OCI-LY7 (cell line): ENCODE measurements at regions not wholly inside any gene's neighbourhood (a gene's known extent, or its start where the extent isn't known, plus 50 kb on each side); places are given as distances from the start of the nearest gene placed in this dataset.

ENCODE experiments used
- BruUV-seq: library from RNA; stranded (reverse); fragments of 400-500 nt; replicated peaks from 2 replicates; lab custom pipeline; 2021; lab: Mats Ljungman, UMichigan
- CTCF ChIA-PET: fragments of 300-600 bp; sonication (Branson Sonifier 250); formaldehyde crosslinking; loops from one replicate; lab custom pipeline; 2022; ENCODE audit warnings: antibody characterized with exemption; ENCODE audit not compliant: unreplicated experiment; lab: Charles Lee
- POLR2A ChIA-PET: fragments of 300-600 bp; sonication (Branson Sonifier 250); formaldehyde crosslinking; loops from one replicate; lab custom pipeline; 2022; ENCODE audit warnings: antibody characterized with exemption; lab: Charles Lee
- DNase-seq: peaks from one replicate; pipeline ENCODE4 v3.0.0-alpha.2; 2015; ENCODE audit warnings: low spot score
- H2AFZ ChIP-seq: fragments of 200-600 bp; sonication (generic), shearing (Covaris generic); 2 replicates; pipeline ENCODE4 v1.6.1; 2014; ENCODE audit warnings: mild to moderate bottlenecking, antibody characterized with exemption, low read length, moderate library complexity
- H3K27ac ChIP-seq: fragments of 200-600 bp; sonication (generic); 2 replicates; pipeline ENCODE4 v1.5.1; 2014; ENCODE audit warnings: mixed run types, low read depth, mild to moderate bottlenecking, moderate library complexity, low read length, inconsistent platforms; ENCODE audit not compliant: poor library complexity, severe bottlenecking
- H3K36me3 ChIP-seq: fragments of 200-600 bp; sonication (generic); 2 replicates; pipeline ENCODE4 v1.6.1; 2014; ENCODE audit warnings: mild to moderate bottlenecking, antibody characterized with exemption, low read length, moderate library complexity, mixed read lengths; ENCODE audit not compliant: insufficient read depth
- H3K4me1 ChIP-seq: fragments of 200-600 bp; sonication (generic); 2 replicates; pipeline ENCODE4 v1.5.1; 2014; ENCODE audit warnings: mild to moderate bottlenecking, low read length; ENCODE audit not compliant: insufficient read depth, poor library complexity, severe bottlenecking
- H3K4me2 ChIP-seq: fragments of 200-600 bp; sonication (generic); 2 replicates; pipeline ENCODE4 v1.6.1; 2014; ENCODE audit warnings: mild to moderate bottlenecking, low read length
- H3K4me3 ChIP-seq: fragments of 200-600 bp; sonication (generic); 2 replicates; pipeline ENCODE4 v1.5.1; 2014; ENCODE audit warnings: mild to moderate bottlenecking, low read depth, low read length; ENCODE audit not compliant: poor library complexity, severe bottlenecking
- H3K79me2 ChIP-seq: fragments of 200-600 bp; sonication (generic); 2 replicates; pipeline ENCODE4 v1.6.1; 2016; ENCODE audit warnings: low read depth, mild to moderate bottlenecking, low read length, moderate library complexity, mixed read lengths; ENCODE audit not compliant: insufficient read depth
- H3K9me2 ChIP-seq: fragments of 200-600 bp; sonication (generic); 2 replicates; pipeline ENCODE4 v1.6.1; 2016; ENCODE audit warnings: mild to moderate bottlenecking, low read length, mixed read lengths; ENCODE audit not compliant: insufficient read depth
- H3K9me3 ChIP-seq: fragments of 200-600 bp; sonication (generic); 2 replicates; pipeline ENCODE4 v1.6.1; 2014; ENCODE audit warnings: mild to moderate bottlenecking, mixed run types, low read length, mixed read lengths
- H4K20me1 ChIP-seq: fragments of 200-600 bp; sonication (generic); 2 replicates; pipeline ENCODE4 v1.6.1; 2014; ENCODE audit warnings: mild to moderate bottlenecking, antibody characterized with exemption, low read length, moderate library complexity, mixed read lengths; ENCODE audit not compliant: insufficient read depth
- EZH2phosphoT487 ChIP-seq: fragments of 200-600 bp; sonication (generic); IDR thresholded peaks from 2 replicates; pipeline ENCODE4 v1.6.1; 2018; ENCODE audit warnings: low read depth, borderline replicate concordance, mild to moderate bottlenecking, mixed run types, antibody characterized with exemption, low read length, moderate library complexity, mixed read lengths
- intact Hi-C: fragments of 100-400 bp; cut with micrococcal nuclease; formaldehyde crosslinking; loops from one replicate; pipeline ENCODE4 v1.10.0; 2022; ENCODE audit not compliant: unreplicated experiment
- TF ChIP-seq, protein P1 (sequence below): fragments of 200-600 bp; sonication (generic); conservative IDR thresholded peaks from 2 replicates; pipeline ENCODE4 v1.5.1; 2014; ENCODE audit warnings: mild to moderate bottlenecking, antibody characterized with exemption, low read length, moderate library complexity, mixed read lengths

DNA sequence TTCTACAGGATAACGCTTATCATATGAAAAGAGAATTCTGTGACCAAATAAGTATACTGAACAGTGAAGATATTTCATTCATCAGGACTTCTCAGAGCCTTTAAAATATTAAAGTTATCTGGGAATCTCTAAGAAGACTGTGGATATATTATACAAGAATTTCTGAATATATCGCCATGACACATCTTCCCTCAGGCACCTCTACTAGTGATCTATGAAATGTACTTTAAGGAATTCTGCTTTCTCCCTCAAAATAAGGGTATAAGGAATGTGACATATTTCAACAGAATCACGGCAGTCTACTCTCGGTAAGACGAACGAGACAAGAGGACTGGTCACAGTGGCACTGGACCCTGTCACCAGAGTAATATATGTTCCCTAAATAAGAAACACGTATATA is 504.2 kb upstream of the PHF14 start:
- DNase-seq = no peak
- TF ChIP-seq EZH2phosphoT487 = no peak
- TF ChIP-seq, protein P1, sequence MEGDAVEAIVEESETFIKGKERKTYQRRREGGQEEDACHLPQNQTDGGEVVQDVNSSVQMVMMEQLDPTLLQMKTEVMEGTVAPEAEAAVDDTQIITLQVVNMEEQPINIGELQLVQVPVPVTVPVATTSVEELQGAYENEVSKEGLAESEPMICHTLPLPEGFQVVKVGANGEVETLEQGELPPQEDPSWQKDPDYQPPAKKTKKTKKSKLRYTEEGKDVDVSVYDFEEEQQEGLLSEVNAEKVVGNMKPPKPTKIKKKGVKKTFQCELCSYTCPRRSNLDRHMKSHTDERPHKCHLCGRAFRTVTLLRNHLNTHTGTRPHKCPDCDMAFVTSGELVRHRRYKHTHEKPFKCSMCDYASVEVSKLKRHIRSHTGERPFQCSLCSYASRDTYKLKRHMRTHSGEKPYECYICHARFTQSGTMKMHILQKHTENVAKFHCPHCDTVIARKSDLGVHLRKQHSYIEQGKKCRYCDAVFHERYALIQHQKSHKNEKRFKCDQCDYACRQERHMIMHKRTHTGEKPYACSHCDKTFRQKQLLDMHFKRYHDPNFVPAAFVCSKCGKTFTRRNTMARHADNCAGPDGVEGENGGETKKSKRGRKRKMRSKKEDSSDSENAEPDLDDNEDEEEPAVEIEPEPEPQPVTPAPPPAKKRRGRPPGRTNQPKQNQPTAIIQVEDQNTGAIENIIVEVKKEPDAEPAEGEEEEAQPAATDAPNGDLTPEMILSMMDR = no peak
- ChIA-PET CTCF (no interaction called here), POLR2A (no interaction called here)
- intact Hi-C loops = no loop called here
- H3K9me3 ChIP-seq = no peaks in the 10 kb centered on the region
- no peak overlapping the region for H3K4me3 ChIP-seq
- H3K9me2 ChIP-seq = no peaks in the 10 kb centered on the region
- no peaks in the 10 kb centered on the region for H3K36me3 ChIP-seq
- H3K79me2 ChIP-seq = no peaks in the 10 kb centered on the region
- no peaks in the 10 kb centered on the region for H4K20me1 ChIP-seq
- no peak overlapping the region for H3K4me2 ChIP-seq
- no peaks in the 10 kb centered on the region for H3K4me1 ChIP-seq
- H2AFZ ChIP-seq = no peak overlapping the region
- no TSS peak for BruUV-seq
- no peak overlapping the region for H3K27ac ChIP-seq

DNA sequence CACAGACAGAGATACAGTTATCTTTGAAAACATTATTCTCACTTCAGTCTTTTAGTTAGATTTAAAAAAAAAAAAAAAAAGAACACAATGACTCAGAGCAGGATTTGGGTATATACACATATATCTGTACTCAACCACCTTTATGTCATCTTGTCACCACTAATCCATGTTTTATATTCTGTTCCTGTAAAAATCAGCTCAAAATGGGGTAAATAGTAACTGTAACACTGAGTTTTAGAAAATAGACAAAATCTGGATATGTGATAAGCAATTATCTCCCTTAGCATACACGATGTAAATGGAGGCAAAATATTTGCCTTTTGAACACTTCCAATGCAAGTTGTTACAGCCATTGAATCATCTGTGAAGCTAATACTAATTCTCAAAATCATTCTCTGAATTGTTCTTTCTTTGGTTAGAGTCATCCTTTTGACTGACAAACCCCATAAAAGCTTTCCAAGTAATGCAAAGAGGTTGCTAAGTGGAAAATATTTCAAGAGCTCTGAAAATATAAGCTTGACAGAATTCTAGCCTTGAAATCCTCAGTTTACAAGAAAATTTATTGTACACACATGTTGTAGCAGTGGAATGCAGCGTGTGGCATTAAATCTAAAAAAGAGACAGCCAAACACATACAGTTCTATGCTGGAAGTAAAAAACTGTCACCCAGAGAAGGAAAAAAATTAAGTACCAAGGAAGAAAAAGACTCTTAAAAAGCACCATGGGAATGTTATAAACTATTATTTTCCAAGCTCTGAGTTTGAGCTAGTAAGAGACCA is 502.2 kb upstream of the PHF14 start:
- Histone ChIP-seq H3K4me1 (no peaks in the 10 kb centered on the region), H3K9me2 (no peaks in the 10 kb centered on the region), H4K20me1 (no peaks in the 10 kb centered on the region), H3K27ac (no peak overlapping the region), H2AFZ (no peak overlapping the region), H3K4me3 (no peak overlapping the region), H3K79me2 (no peaks in the 10 kb centered on the region), H3K36me3 (no peaks in the 10 kb centered on the region), H3K4me2 (no peak overlapping the region), H3K9me3 (no peaks in the 10 kb centered on the region)
- intact Hi-C loops = no loop called here
- BruUV-seq = no TSS peak
- ChIA-PET POLR2A (interaction anchor here (0.6 to 1.2 kb wide), 3 partner anchors 20 to 1178 kb away, joined by 3 read pairs; no protein-coding TSS in a partner anchor), CTCF (no interaction called here)
- TF ChIP-seq, protein P1 = no peak
- TF ChIP-seq EZH2phosphoT487 = no peak
- DNase-seq = no peak

DNA sequence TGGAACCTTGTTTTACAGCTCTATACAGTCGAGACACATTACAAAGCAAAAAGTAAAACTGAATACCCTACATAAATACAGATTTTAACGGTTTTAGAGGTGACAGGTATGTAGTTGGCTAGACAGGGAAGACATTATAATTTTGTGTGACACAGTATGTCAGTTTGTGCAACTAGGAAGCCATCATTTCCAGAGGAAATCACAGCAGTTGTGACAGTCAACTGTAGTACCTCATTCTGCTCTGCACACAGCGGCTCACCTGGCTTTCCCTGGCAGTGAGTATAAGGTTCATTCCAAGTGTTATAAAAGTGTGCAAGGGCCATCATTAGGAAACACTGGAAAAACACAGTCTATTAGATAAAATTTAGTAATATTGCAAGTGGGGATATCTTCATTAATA is 501.6 kb upstream of the PHF14 start:
- Histone ChIP-seq H3K4me1 (no peaks in the 10 kb centered on the region), H3K79me2 (no peaks in the 10 kb centered on the region), H2AFZ (no peak overlapping the region), H3K27ac (no peak overlapping the region), H3K9me3 (no peaks in the 10 kb centered on the region), H3K36me3 (no peaks in the 10 kb centered on the region), H3K4me2 (no peak overlapping the region), H3K9me2 (no peaks in the 10 kb centered on the region), H4K20me1 (no peaks in the 10 kb centered on the region), H3K4me3 (no peak overlapping the region)
- CTCF ChIA-PET = no interaction called here
- intact Hi-C loops = no loop called here
- no peak for DNase-seq
- POLR2A ChIA-PET = interaction anchor here (1.2 kb wide), 1 partner anchor 19 kb away, joined by 3 read pairs; no protein-coding TSS in a partner anchor
- BruUV-seq = no TSS peak
- TF ChIP-seq, protein P1 = no peak
